WTC11 (cell line): ENCODE measurements at regions not wholly inside any gene's neighbourhood (a gene's known extent, or its start where the extent isn't known, plus 50 kb on each side); places are given as distances from the start of the nearest gene placed in this dataset.

Experiments
- ATAC-seq: fragments of 200-7000 bp; cut with Tn5 transposase; 2 replicates; pipeline ENCODE4 v1.10.0; 2021; ENCODE audit warnings: mild to moderate bottlenecking, moderate library complexity
- CTCF ChIA-PET: fragments of 300-600 bp; sonication (Branson Sonifier 250); formaldehyde crosslinking; loops from one replicate; lab custom pipeline; 2021; ENCODE audit warnings: antibody characterized with exemption; lab: Charles Lee
- POLR2A ChIA-PET: fragments of 350-600 bp; sonication (Branson Sonifier 250); formaldehyde crosslinking; loops from one replicate; lab custom pipeline; 2021; ENCODE audit warnings: antibody characterized with exemption; lab: Charles Lee
- DNase-seq: peaks from one replicate; pipeline ENCODE4 v3.0.0; 2021; ENCODE audit warnings: low spot score
- H3K27ac Mint-ChIP-seq: 2 replicates; pipeline ENCODE4 v1.8.0; 2021; ENCODE audit warnings: mixed read lengths
- H3K27me3 Mint-ChIP-seq: 2 replicates; pipeline ENCODE4 v1.8.0; 2021; ENCODE audit warnings: low read depth, mild to moderate bottlenecking, moderate library complexity, mixed read lengths
- H3K36me3 Mint-ChIP-seq: 2 replicates; pipeline ENCODE4 v1.8.0; 2021; ENCODE audit warnings: mixed read lengths
- H3K4me1 Mint-ChIP-seq: 2 replicates; pipeline ENCODE4 v1.8.0; 2022; ENCODE audit warnings: mixed read lengths
- H3K4me3 Mint-ChIP-seq: 2 replicates; pipeline ENCODE4 v1.8.0; 2021; ENCODE audit warnings: mild to moderate bottlenecking, moderate library complexity, mixed read lengths
- H3K9me3 Mint-ChIP-seq: 2 replicates; pipeline ENCODE4 v1.8.0; 2021; ENCODE audit warnings: mixed read lengths
- ATF1 ChIP-seq: sonication (generic); formaldehyde crosslinking; IDR thresholded peaks from 2 replicates; pipeline ENCODE4 v1.8.1; 2023; ENCODE audit warnings: mild to moderate bottlenecking, moderate library complexity, missing genetic modification reagents
- CREB1 ChIP-seq: sonication (generic); formaldehyde crosslinking; IDR thresholded peaks from 2 replicates; pipeline ENCODE4 v1.8.0; 2023; ENCODE audit warnings: mild to moderate bottlenecking, missing genetic modification reagents
- E2F1 ChIP-seq: sonication (generic); formaldehyde crosslinking; IDR thresholded peaks from 2 replicates; pipeline ENCODE4 v1.8.0; 2022; ENCODE audit warnings: mild to moderate bottlenecking, missing genetic modification reagents
- E2F5 ChIP-seq: sonication (generic); formaldehyde crosslinking; IDR thresholded peaks from 2 replicates; pipeline ENCODE4 v1.8.1; 2022; ENCODE audit warnings: mild to moderate bottlenecking, moderate library complexity, missing genetic modification reagents
- ELF4 ChIP-seq: sonication (generic); formaldehyde crosslinking; IDR thresholded peaks from 2 replicates; pipeline ENCODE4 v1.8.1; 2022; ENCODE audit warnings: low read depth, mild to moderate bottlenecking, moderate library complexity, missing genetic modification reagents
- GABPB1 ChIP-seq: sonication (generic); formaldehyde crosslinking; IDR thresholded peaks from 2 replicates; pipeline ENCODE4 v1.8.1; 2023; ENCODE audit warnings: mild to moderate bottlenecking, missing genetic modification reagents
- HMGXB4 ChIP-seq: sonication (generic); formaldehyde crosslinking; IDR thresholded peaks from 2 replicates; pipeline ENCODE4 v1.8.1; 2023; ENCODE audit warnings: mild to moderate bottlenecking, moderate library complexity, missing genetic modification reagents
- MLX ChIP-seq: sonication (generic); formaldehyde crosslinking; IDR thresholded peaks from 2 replicates; pipeline ENCODE4 v1.8.1; 2023; ENCODE audit warnings: mild to moderate bottlenecking, missing genetic modification reagents, moderate library complexity
- NFE2L1 ChIP-seq: sonication (generic); formaldehyde crosslinking; IDR thresholded peaks from 2 replicates; pipeline ENCODE4 v1.8.1; 2023; ENCODE audit warnings: missing genetic modification reagents
- NFYB ChIP-seq: sonication (generic); formaldehyde crosslinking; conservative IDR thresholded peaks from 2 replicates; pipeline ENCODE4 v1.8.0; 2022; ENCODE audit warnings: low read depth, missing genetic modification reagents
- NR2C2 ChIP-seq: sonication (generic); formaldehyde crosslinking; IDR thresholded peaks from 2 replicates; pipeline ENCODE4 v1.8.0; 2022; ENCODE audit warnings: mild to moderate bottlenecking, missing genetic modification reagents
- RELA ChIP-seq: sonication (generic); formaldehyde crosslinking; IDR thresholded peaks from 2 replicates; pipeline ENCODE4 v1.8.1; 2022; ENCODE audit warnings: missing genetic modification reagents, mild to moderate bottlenecking, borderline replicate concordance
- STAT6 ChIP-seq: sonication (generic); formaldehyde crosslinking; conservative IDR thresholded peaks from 2 replicates; pipeline ENCODE4 v1.8.1; 2023; ENCODE audit warnings: mild to moderate bottlenecking, low read depth, missing genetic modification reagents, moderate library complexity
- USF2 ChIP-seq: sonication (generic); formaldehyde crosslinking; IDR thresholded peaks from 2 replicates; pipeline ENCODE4 v1.8.1; 2023; ENCODE audit warnings: mild to moderate bottlenecking, missing genetic modification reagents, moderate library complexity
- ZMAT4 ChIP-seq: fragments of 250-450 bp; sonication (Bioruptor Pico); IDR thresholded peaks from 2 replicates; pipeline ENCODE4 v1.9.0; 2021; ENCODE audit warnings: mild to moderate bottlenecking
- ZNF138 ChIP-seq: sonication (generic); formaldehyde crosslinking; conservative IDR thresholded peaks from 2 replicates; pipeline ENCODE4 v1.8.1; 2022; ENCODE audit warnings: mild to moderate bottlenecking, moderate library complexity, missing genetic modification reagents
- ZNF317 ChIP-seq: sonication (generic); formaldehyde crosslinking; IDR thresholded peaks from 2 replicates; pipeline ENCODE4 v1.8.1; 2023; ENCODE audit warnings: low read depth, mild to moderate bottlenecking, moderate library complexity, missing genetic modification reagents, borderline replicate concordance
- ZSCAN18 ChIP-seq: fragments of 250-450 bp; sonication (Bioruptor Pico); IDR thresholded peaks from 2 replicates; pipeline ENCODE4 v2.1.2; 2022; ENCODE audit warnings: mild to moderate bottlenecking, moderate library complexity

GRCh38 chr1:73576083-73576482 is 621.9 kb downstream of the LRRIQ3 start:
- peaks cover 44% of the 10 kb centered on the region for H3K9me3 Mint-ChIP-seq
- ATAC-seq (no peak), DNase-seq (no peak)
- POLR2A ChIA-PET, result no interaction called here
- H3K27ac Mint-ChIP-seq, result no peak overlapping the region
- H3K27me3 Mint-ChIP-seq, result no peaks in the 10 kb centered on the region
- H3K4me1 Mint-ChIP-seq, result peaks cover 12% of the 10 kb centered on the region
- CTCF ChIA-PET, result interaction anchor here (0.6 kb wide), 2 partner anchors 13 to 297 kb away, joined by 4 read pairs; no protein-coding TSS in a partner anchor
- TF ChIP-seq STAT6 (CRISPR knock-in tag) (no peak), CREB1 (CRISPR knock-in tag) (no peak), RELA (CRISPR knock-in tag) (no peak), ATF1 (no peak), USF2 (no peak), ELF4 (CRISPR knock-in tag) (no peak), HMGXB4 (CRISPR knock-in tag) (no peak), NFE2L1 (CRISPR knock-in tag) (no peak), GABPB1 (CRISPR knock-in tag) (no peak), NR2C2 (no peak), ZNF317 (CRISPR knock-in tag) (no peak), E2F1 (CRISPR knock-in tag) (no peak), NFYB (no peak), ZMAT4 (CRISPR knock-in tag) (no peak), ZSCAN18 (CRISPR knock-in tag) (no peak), ZNF138 (CRISPR knock-in tag) (no peak), MLX (CRISPR knock-in tag) (no peak), E2F5 (CRISPR knock-in tag) (no peak)
- TF ChIP-seq, all 79 proteins: peak for 0
- Mint-ChIP-seq H3K36me3 (peaks cover 20% of the 10 kb centered on the region), H3K4me3 (no peak overlapping the region)
